Gastroesophageal sphincter (tissue), 4 donors: ENCODE measurements at regions not wholly inside any gene's neighbourhood (a gene's known extent, or its start where the extent isn't known, plus 50 kb on each side); places are given as distances from the start of the nearest gene placed in this dataset.

ENCODE experiments used
- ATAC-seq: fragments of 150-250 bp; one replicate; pipeline ENCODE4 v1.9.1; 2016; ENCODE audit warnings: mild to moderate bottlenecking, moderate library complexity
- H3K27ac ChIP-seq, 4 donors: fragments of 200-600 bp; sonication (generic) in 3 of 4; 1 replicate in 3 of 4; 2 replicates in 1 of 4; pipeline ENCODE4 v1.5.1; 2016 to 2019
- H3K27me3 ChIP-seq: fragments of 200-600 bp; sonication (generic); one replicate; pipeline ENCODE4 v1.5.1; 2019
- H3K36me3 ChIP-seq, 2 donors: fragments of 200-600 bp; sonication (generic); one replicate each; pipeline ENCODE4 v1.5.1; 2019; ENCODE audit warnings: control low read depth in 1 of 2
- H3K4me1 ChIP-seq, 3 donors: fragments of 200-600 bp; sonication (generic); 1 replicate in 2 of 3; 2 replicates in 1 of 3; pipeline ENCODE4 v1.5.1; 2016 to 2019; ENCODE audit warnings: control low read depth in 2 of 3
- H3K4me3 ChIP-seq, 2 donors: fragments of 200-600 bp; sonication (generic); one replicate each; pipeline ENCODE4 v1.5.1; 2019; ENCODE audit warnings: mild to moderate bottlenecking in 1 of 2, moderate library complexity in 1 of 2
- H3K9me3 ChIP-seq, 3 donors: fragments of 200-600 bp; sonication (generic); one replicate each; pipeline ENCODE4 v1.5.1; 2017 to 2019; ENCODE audit warnings: control low read depth in 2 of 3
- CTCF ChIP-seq, 4 experiments: fragments of 200-600 bp in 2 of 4; fragments of 450-650 bp in 2 of 4; sonication (generic) in 1 of 4; IDR thresholded peaks; one replicate each; pipeline ENCODE4 v1.5.1; 2017 to 2019; ENCODE audit warnings: antibody characterized with exemption in 4 of 4, mild to moderate bottlenecking in 2 of 4, moderate library complexity in 2 of 4
- EP300 ChIP-seq: sonication (generic); formaldehyde crosslinking; IDR thresholded peaks from one replicate; pipeline ENCODE4 v1.6.1; 2017; ENCODE audit warnings: antibody characterized with exemption, mild to moderate bottlenecking
- POLR2A ChIP-seq, 2 donors: fragments of 450-650 bp; IDR thresholded peaks; one replicate each; pipeline ENCODE4 v1.6.1; 2017; ENCODE audit warnings: antibody characterized with exemption in 2 of 2, mild to moderate bottlenecking in 2 of 2, moderate library complexity in 1 of 2
- POLR2AphosphoS5 ChIP-seq: sonication (generic); formaldehyde crosslinking; IDR thresholded peaks from one replicate; pipeline ENCODE4 v1.6.1; 2017; ENCODE audit warnings: antibody characterized with exemption
- WGBS, 2 donors: methylation state at CpG; one replicate each; pipeline ENCODE4 v1.1.5; 2018; ENCODE audit warnings: low coverage in 1 of 2; 5-methylcytosine and 5-hydroxymethylcytosine counted together
- small RNA-seq, 4 donors: library from RNA; depleted of rRNA; stranded (forward); fragments of <200 nt; gene quantifications; one replicate each; pipeline ENCODE3, GENCODE V24; 2016

GRCh38 chr12:53887881-53888280 lies 50.8 kb upstream of the HOXC13 start:
- TF ChIP-seq CTCF (IDR thresholded peaks at IDR 0.05): no peak
- no peak for TF ChIP-seq EP300
- TF ChIP-seq POLR2AphosphoS5: no peak
- no peak for TF ChIP-seq POLR2A (IDR thresholded peaks at IDR 0.05)
- no peaks in the 10 kb centered on the region for H3K36me3 ChIP-seq
- 44 to 81% methylated on average over 1 to 2 of the region's 2 CpGs for WGBS, 2 donors
- no peak for ATAC-seq
- H3K9me3 ChIP-seq: no peaks in the 10 kb centered on the region
- no peak overlapping the region for H3K4me3 ChIP-seq
- no peaks in the 10 kb centered on the region for H3K4me1 ChIP-seq
- peaks cover 60% of the 10 kb centered on the region for H3K27me3 ChIP-seq
- no peak overlapping the region for H3K27ac ChIP-seq

Small RNA genes lying in the stretch of these regions (small RNA-seq; reads per million reads assigned to genes)
- 0 reads per million in 4 donors for gene RN7SKP289
